ENCODE measurements at regions not wholly inside any gene's neighbourhood (a gene's known extent, or its start where the extent isn't known, plus 50 kb on each side); places are given as distances from the start of the nearest gene placed in this dataset.

DNA sequence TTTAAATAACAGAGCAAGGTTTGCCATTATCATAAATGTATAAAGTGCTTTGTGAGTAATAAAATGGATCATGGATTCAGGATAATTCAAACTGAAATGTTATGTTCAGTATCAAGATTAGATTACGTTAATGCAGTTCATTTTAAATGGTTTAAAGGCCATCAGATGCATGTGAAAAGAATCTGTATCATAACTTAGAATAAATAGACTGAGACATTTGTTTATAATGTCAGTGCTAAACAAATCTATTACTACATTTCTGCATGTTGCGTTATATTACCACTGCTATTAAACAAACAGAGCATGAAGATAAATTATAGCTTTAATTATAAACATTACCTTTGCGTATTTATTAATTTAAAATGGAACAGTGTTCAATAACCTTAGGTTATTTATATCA lies 160.2 kb downstream of the TOX3 start:
- Histone ChIP-seq H3K4me3 (no peak overlapping the region), H3K79me2 (ENCODE audit: low read depth) (no peaks in the 10 kb centered on the region), H4K20me1 (ENCODE audit: insufficient read depth) (no peaks in the 10 kb centered on the region), H3K27ac (no peak overlapping the region), H3K9me2 (ENCODE audit: insufficient read depth) (no peaks in the 10 kb centered on the region), H3K36me3 (ENCODE audit: low read depth) (no peaks in the 10 kb centered on the region), H3K9me3 (ENCODE audit: insufficient read depth, low read depth) (no peaks in the 10 kb centered on the region), H3K4me1 (replicated peaks; ENCODE audit: insufficient read depth) (no peaks in the 10 kb centered on the region), H3K27me3 (ENCODE audit: insufficient read depth, low read depth) (peaks cover 4% of the 10 kb centered on the region; the same call in 1 of the 2 replicates), H3K4me2 (no peak overlapping the region), H2AFZ (no peak overlapping the region), H3F3A (ENCODE audit: insufficient read depth, low read depth) (no peaks in the 10 kb centered on the region)
- ChIA-PET CTCF (no interaction called here), POLR2A (ENCODE audit: unreplicated experiment) (no interaction called here)
- DNase-seq = no peak
- no TSS peak for BruUV-seq (replicated peaks)
- no peak for TF ChIP-seq CTCF (conservative IDR thresholded peaks at IDR 0.05)
- no peak for TF ChIP-seq EZH2 (IDR thresholded peaks at IDR 0.05; ENCODE audit: low read depth)
- intact Hi-C loops (cut with micrococcal nuclease; ENCODE audit: unreplicated experiment) = no loop called here

DNA sequence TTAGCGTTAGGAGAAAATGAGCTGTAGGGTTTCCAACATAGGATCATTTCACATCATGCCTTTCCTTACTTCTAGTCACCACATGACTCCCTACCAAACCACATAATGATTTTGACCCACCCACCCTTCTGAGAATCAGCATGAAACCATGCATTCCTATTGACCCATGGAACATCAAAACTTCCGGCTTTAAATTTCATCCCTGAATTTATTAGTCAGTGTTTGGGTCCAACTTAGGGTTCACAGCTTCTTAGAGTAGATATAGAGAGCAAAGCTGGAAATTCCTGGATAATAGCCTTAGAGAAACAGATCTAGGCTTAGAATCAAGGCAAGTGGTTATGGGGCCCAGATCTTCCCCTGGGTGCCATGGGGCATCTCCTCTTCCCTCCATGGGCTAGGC lies 162.6 kb downstream of the TOX3 start:
- TF ChIP-seq CTCF (conservative IDR thresholded peaks at IDR 0.05) (no peak), EZH2 (IDR thresholded peaks at IDR 0.05; ENCODE audit: low read depth) (no peak)
- Histone ChIP-seq H4K20me1 (ENCODE audit: insufficient read depth) (no peaks in the 10 kb centered on the region), H3F3A (ENCODE audit: insufficient read depth, low read depth) (no peaks in the 10 kb centered on the region), H3K4me2 (no peak overlapping the region), H3K4me1 (replicated peaks; ENCODE audit: insufficient read depth) (no peaks in the 10 kb centered on the region), H2AFZ (no peak overlapping the region), H3K9me2 (ENCODE audit: insufficient read depth) (no peaks in the 10 kb centered on the region), H3K79me2 (ENCODE audit: low read depth) (no peaks in the 10 kb centered on the region), H3K36me3 (ENCODE audit: low read depth) (no peaks in the 10 kb centered on the region), H3K4me3 (no peak overlapping the region), H3K27ac (no peak overlapping the region), H3K9me3 (ENCODE audit: insufficient read depth, low read depth) (no peaks in the 10 kb centered on the region), H3K27me3 (ENCODE audit: insufficient read depth, low read depth) (peaks cover 9% of the 10 kb centered on the region; the same call in 1 of the 2 replicates)
- ChIA-PET CTCF (no interaction called here), POLR2A (ENCODE audit: unreplicated experiment) (no interaction called here)
- no TSS peak for BruUV-seq (replicated peaks)
- intact Hi-C loops (cut with micrococcal nuclease; ENCODE audit: unreplicated experiment) = no loop called here
- no peak for DNase-seq

DNA sequence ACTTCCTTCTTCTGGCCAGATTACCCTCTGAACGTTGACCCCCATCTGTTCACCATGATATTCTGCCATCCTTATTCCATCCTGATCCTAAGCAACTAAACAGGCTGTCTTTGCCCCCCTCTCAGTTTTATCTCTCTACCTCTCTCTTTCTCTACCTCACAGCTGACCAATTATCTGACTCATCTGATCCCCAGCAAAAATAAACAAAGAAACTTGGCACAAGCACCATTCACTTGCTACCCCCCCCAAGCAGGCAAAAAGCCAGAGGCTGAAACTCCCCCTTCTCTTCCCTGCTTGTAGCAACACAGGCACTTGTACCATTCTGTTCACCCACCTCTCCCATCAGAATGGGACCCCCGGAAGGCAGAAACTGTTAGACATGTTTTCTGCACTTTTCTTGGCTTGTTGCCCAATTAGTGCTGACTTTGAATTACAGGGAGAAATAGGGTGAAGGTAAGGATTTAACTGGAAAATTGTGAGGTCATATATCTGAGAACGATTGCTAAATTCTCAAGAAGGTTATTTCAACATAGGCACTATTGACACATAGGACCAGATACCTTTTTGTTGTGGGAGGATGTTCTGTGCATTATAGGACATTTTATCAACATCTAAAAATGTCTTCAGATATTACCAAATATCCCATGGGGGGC lies 163.2 kb downstream of the TOX3 start:
- H2AFZ ChIP-seq = no peak overlapping the region
- no peak for DNase-seq
- H3F3A ChIP-seq (ENCODE audit: insufficient read depth, low read depth) = no peaks in the 10 kb centered on the region
- no peaks in the 10 kb centered on the region for H3K9me2 ChIP-seq (ENCODE audit: insufficient read depth)
- BruUV-seq (replicated peaks) = no TSS peak
- CTCF ChIA-PET = no interaction called here
- H3K27me3 ChIP-seq (ENCODE audit: insufficient read depth, low read depth) = peaks cover 9% of the 10 kb centered on the region; the same call in 1 of the 2 replicates
- TF ChIP-seq EZH2 (IDR thresholded peaks at IDR 0.05; ENCODE audit: low read depth) (no peak), CTCF (conservative IDR thresholded peaks at IDR 0.05) (no peak)
- H3K4me1 ChIP-seq (replicated peaks; ENCODE audit: insufficient read depth) = no peaks in the 10 kb centered on the region
- H3K36me3 ChIP-seq (ENCODE audit: low read depth) = no peaks in the 10 kb centered on the region
- H3K9me3 ChIP-seq (ENCODE audit: insufficient read depth, low read depth) = no peaks in the 10 kb centered on the region
- POLR2A ChIA-PET (ENCODE audit: unreplicated experiment) = no interaction called here
- intact Hi-C loops (cut with micrococcal nuclease; ENCODE audit: unreplicated experiment) = no loop called here
- H3K79me2 ChIP-seq (ENCODE audit: low read depth) = no peaks in the 10 kb centered on the region
- no peak overlapping the region for H3K27ac ChIP-seq
- no peak overlapping the region for H3K4me2 ChIP-seq
- H3K4me3 ChIP-seq = no peak overlapping the region
- H4K20me1 ChIP-seq (ENCODE audit: insufficient read depth) = no peaks in the 10 kb centered on the region
